GM12873 (cell line): ENCODE measurements at regions not wholly inside any gene's neighbourhood (a gene's known extent, or its start where the extent isn't known, plus 50 kb on each side); places are given as distances from the start of the nearest gene placed in this dataset.

ENCODE experiments used
- TF ChIP-seq, protein P1 (sequence below): IDR thresholded peaks from 2 replicates; pipeline ENCODE4 v1.5.1; 2012; ENCODE audit warnings: low read depth, mild to moderate bottlenecking, moderate library complexity, low read length, control low read depth; ENCODE audit not compliant: insufficient read depth; ENCODE audit errors: missing control alignments

DNA sequence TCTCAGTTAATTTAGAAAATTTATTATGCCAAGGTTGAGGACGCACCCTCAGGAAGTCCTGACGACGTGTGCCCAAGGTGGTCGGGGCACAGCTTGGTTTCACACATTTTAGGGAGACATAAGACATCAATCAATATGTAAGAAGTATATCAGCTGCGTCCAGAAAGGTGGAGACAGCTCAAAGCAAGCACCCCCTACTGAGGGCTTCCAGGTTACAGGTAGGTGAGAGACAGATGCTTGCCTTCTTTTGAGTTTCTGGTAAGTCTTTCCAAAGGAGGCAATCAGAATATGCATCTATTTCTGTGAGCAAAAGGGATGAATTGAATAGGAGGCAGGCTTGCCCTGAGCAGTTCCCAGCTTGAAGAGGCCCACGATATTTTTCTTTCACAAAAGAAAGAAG, 614.3 kb downstream of the XPNPEP1 start:
- TF ChIP-seq, protein P1, sequence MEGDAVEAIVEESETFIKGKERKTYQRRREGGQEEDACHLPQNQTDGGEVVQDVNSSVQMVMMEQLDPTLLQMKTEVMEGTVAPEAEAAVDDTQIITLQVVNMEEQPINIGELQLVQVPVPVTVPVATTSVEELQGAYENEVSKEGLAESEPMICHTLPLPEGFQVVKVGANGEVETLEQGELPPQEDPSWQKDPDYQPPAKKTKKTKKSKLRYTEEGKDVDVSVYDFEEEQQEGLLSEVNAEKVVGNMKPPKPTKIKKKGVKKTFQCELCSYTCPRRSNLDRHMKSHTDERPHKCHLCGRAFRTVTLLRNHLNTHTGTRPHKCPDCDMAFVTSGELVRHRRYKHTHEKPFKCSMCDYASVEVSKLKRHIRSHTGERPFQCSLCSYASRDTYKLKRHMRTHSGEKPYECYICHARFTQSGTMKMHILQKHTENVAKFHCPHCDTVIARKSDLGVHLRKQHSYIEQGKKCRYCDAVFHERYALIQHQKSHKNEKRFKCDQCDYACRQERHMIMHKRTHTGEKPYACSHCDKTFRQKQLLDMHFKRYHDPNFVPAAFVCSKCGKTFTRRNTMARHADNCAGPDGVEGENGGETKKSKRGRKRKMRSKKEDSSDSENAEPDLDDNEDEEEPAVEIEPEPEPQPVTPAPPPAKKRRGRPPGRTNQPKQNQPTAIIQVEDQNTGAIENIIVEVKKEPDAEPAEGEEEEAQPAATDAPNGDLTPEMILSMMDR: no peak

DNA sequence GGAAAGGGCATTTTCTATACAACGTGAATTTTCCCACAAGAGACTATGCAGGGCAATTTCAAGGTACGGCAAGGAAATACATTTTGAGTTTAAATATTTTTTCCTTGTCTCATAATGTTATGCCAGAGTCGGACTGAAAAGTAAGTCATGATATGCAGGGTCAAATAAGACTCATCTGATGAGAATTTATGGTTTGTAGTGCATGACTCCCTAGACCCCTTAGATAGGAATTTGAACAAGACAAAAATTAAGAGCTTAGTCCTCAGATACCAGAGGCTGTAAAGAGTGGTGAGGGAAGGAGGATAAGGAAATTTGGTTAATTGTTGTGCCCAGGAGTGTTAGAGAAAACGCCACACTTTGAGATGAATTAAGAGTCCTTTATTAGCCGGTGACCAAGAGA, 616.6 kb downstream of the XPNPEP1 start:
- TF ChIP-seq, protein P1: no peak

DNA sequence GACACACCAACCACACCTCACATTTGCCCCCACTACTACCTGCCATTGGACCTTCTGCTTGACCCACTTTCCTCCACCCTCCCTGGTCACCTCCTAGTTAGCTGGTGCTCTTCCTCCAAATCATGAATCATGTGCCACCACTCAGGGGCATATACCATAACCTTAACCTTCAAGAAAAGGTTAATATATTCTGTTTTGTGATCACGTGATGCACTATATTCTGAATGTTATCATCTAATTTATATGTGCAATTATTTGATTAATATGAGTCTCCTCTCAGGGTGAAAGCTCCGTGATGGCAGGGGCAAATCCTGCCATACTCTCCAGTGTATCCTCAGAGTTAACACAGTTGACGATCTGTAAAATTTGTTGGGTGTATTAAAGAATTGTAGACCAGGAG, 635.5 kb downstream of the XPNPEP1 start:
- TF ChIP-seq, protein P1: no peak

DNA sequence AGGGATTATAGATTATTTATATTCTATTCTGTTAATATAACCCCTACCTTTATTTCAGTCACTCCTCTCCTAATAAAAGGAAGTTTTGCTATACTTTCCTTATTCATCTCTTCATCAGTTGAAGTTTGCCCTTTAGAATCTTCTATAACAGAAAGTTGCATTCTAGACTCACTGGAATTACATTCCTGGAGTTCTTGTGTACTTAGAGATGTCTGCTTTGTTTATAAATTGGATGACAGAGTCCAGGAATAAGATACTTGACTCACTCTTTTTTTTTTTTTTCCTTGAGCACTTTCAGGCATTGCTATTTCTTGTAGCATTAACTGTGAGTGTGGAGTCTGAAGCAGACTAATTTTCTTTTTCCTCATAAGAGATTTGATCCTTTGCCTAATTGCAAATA, 640.8 kb downstream of the XPNPEP1 start:
- TF ChIP-seq, protein P1: no peak

DNA sequence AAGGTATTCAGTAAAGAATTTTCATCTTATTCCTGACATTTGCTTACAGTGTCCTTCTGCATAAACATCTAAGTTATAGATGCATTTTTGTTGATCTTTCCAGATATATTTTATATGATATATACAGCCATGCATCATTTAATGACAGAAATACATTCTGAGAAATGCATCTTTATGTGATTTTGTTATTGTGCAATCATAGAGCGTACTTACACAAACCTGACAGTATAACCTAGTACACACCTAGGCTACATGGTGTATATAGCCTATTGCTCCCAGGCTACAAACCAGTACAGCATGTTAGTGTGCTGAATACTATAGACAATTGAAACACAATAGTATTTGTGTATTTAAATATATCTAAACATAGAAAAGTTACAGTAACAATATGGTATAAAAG, 642.0 kb downstream of the XPNPEP1 start:
- TF ChIP-seq, protein P1: no peak

DNA sequence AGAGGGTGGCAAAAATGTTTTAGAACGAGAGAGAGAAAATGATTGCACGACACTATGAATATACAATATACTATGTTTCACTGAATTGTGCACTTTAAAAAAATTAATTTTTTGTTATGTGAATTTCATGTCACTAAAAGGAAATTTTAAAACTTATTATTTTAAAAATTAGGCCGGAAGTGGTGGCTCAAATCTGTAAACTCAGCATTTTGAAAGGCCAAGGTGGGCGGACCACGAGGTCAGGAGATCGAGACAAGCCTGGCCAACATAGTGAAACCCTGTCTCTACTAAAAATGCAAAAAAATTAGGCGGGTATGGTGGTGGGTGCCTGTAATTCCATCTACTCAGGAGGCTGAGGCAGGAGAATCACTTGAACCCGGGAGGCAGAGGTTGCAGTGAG, 642.5 kb downstream of the XPNPEP1 start:
- TF ChIP-seq, protein P1: no peak

DNA sequence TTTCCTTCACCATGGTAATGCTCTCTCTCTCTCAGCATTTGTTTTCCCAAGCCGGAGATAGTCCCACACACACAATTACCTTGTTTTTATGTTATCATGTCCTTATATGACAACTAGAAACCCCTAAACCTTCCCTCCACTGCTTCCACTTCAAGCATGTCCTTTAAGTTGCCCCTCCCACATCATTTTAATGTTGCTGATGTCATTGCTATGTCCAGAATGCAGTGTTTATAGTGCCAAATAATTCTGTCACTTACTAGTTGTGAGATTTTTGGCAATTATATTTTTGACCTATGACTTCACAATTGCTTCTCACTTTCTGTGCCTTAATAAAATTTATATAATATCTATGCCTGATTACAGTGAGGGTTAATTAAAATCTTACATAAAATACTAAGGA, 645.9 kb downstream of the XPNPEP1 start:
- TF ChIP-seq, protein P1: no peak
